ENCODE measurements at regions not wholly inside any gene's neighbourhood (a gene's known extent, or its start where the extent isn't known, plus 50 kb on each side); places are given as distances from the start of the nearest gene placed in this dataset.

- Histone ChIP-seq H3K9me3 (ENCODE audit: control insufficient read depth in 2 of 2, low read length in 2 of 2) (no peaks in the 10 kb centered on the region), H3K9ac (ENCODE audit: low read depth in 1 of 2, low read length in 2 of 2) (no peak overlapping the region), H3K27me3 (ENCODE audit: control insufficient read depth in 2 of 2, insufficient read depth in 2 of 2, low read length in 2 of 2) (no peaks in the 10 kb centered on the region)
Measured at GRCh38 chr11:8793114-8793777, 110.7 kb downstream of the RPL27A start.

GRCh38 chr11:8794126-8794525, 111.5 kb downstream of the RPL27A start:
- H3K4me3 ChIP-seq (ENCODE audit: low read length in 2 of 2) = peak overlapping the region in 1 of 2 donors; percentile 48
- H3K36me3 ChIP-seq (ENCODE audit: control insufficient read depth in 2 of 2, insufficient read depth in 2 of 2, low read length in 2 of 2) = no peaks in the 10 kb centered on the region
- H3K9me3 ChIP-seq (ENCODE audit: control insufficient read depth in 2 of 2, low read length in 2 of 2) = no peaks in the 10 kb centered on the region
- H3K27me3 ChIP-seq (ENCODE audit: control insufficient read depth in 2 of 2, insufficient read depth in 2 of 2, low read length in 2 of 2) = no peaks in the 10 kb centered on the region
- H3K9ac ChIP-seq (ENCODE audit: low read depth in 1 of 2, low read length in 2 of 2) = peak overlapping the region in 1 of 2 donors; percentile 16
- peak overlapping the region; percentile 79 for H3K27ac ChIP-seq (ENCODE audit: low read depth in 2 of 2, low read length in 2 of 2)
- peaks cover 20 to 23% of the 10 kb centered on the region in 2 donors for H3K4me1 ChIP-seq (ENCODE audit: control insufficient read depth in 2 of 2, insufficient read depth in 2 of 2, low read length in 2 of 2)

More at GRCh38 chr11:8793114-8793777, 110.7 kb downstream of the RPL27A start:
- no peak overlapping the region for H3K4me3 ChIP-seq (ENCODE audit: low read length in 2 of 2)
- H3K27ac ChIP-seq (ENCODE audit: low read depth in 2 of 2, low read length in 2 of 2) = peak overlapping the region in 1 of 2 donors; percentile 27
- peaks cover 20 to 26% of the 10 kb centered on the region in 2 donors for H3K4me1 ChIP-seq (ENCODE audit: control insufficient read depth in 2 of 2, insufficient read depth in 2 of 2, low read length in 2 of 2)
- no peaks in the 10 kb centered on the region for H3K36me3 ChIP-seq (ENCODE audit: control insufficient read depth in 2 of 2, insufficient read depth in 2 of 2, low read length in 2 of 2)

GRCh38 chr11:8794677-8795103, 112.1 kb downstream of the RPL27A start:
- no peaks in the 10 kb centered on the region for H3K36me3 ChIP-seq (ENCODE audit: control insufficient read depth in 2 of 2, insufficient read depth in 2 of 2, low read length in 2 of 2)
- H3K9me3 ChIP-seq (ENCODE audit: control insufficient read depth in 2 of 2, low read length in 2 of 2) = no peaks in the 10 kb centered on the region
- no peaks in the 10 kb centered on the region for H3K27me3 ChIP-seq (ENCODE audit: control insufficient read depth in 2 of 2, insufficient read depth in 2 of 2, low read length in 2 of 2)
- H3K9ac ChIP-seq (ENCODE audit: low read depth in 1 of 2, low read length in 2 of 2) = peak overlapping the region in 1 of 2 donors; percentile 18
- H3K4me3 ChIP-seq (ENCODE audit: low read length in 2 of 2) = peak overlapping the region in 1 of 2 donors; percentile 48
- peaks cover 20 to 23% of the 10 kb centered on the region in 2 donors for H3K4me1 ChIP-seq (ENCODE audit: control insufficient read depth in 2 of 2, insufficient read depth in 2 of 2, low read length in 2 of 2)
- H3K27ac ChIP-seq (ENCODE audit: low read depth in 2 of 2, low read length in 2 of 2) = peak overlapping the region; percentile 79

- H3K4me1 ChIP-seq (ENCODE audit: control insufficient read depth in 2 of 2, insufficient read depth in 2 of 2, low read length in 2 of 2) = peaks cover 14 to 17% of the 10 kb centered on the region in 2 donors
Measured at GRCh38 chr11:8796941-8797340, 114.0 kb upstream of the AKIP1 start.

GRCh38 chr11:8799273-8799672, 111.7 kb upstream of the AKIP1 start:
- Histone ChIP-seq H3K9ac (ENCODE audit: low read depth in 1 of 2, low read length in 2 of 2) (no peak overlapping the region), H3K4me1 (ENCODE audit: control insufficient read depth in 2 of 2, insufficient read depth in 2 of 2, low read length in 2 of 2) (peaks cover 10% of the 10 kb centered on the region in 2 donors), H3K36me3 (ENCODE audit: control insufficient read depth in 2 of 2, insufficient read depth in 2 of 2, low read length in 2 of 2) (no peaks in the 10 kb centered on the region), H3K9me3 (ENCODE audit: control insufficient read depth in 2 of 2, low read length in 2 of 2) (no peaks in the 10 kb centered on the region), H3K27ac (ENCODE audit: low read depth in 2 of 2, low read length in 2 of 2) (no peak overlapping the region), H3K4me3 (ENCODE audit: low read length in 2 of 2) (no peak overlapping the region), H3K27me3 (ENCODE audit: control insufficient read depth in 2 of 2, insufficient read depth in 2 of 2, low read length in 2 of 2) (no peaks in the 10 kb centered on the region)

More at GRCh38 chr11:8796941-8797340, 114.0 kb upstream of the AKIP1 start:
- no peaks in the 10 kb centered on the region for H3K9me3 ChIP-seq (ENCODE audit: control insufficient read depth in 2 of 2, low read length in 2 of 2)
- H3K36me3 ChIP-seq (ENCODE audit: control insufficient read depth in 2 of 2, insufficient read depth in 2 of 2, low read length in 2 of 2) = no peaks in the 10 kb centered on the region
- no peak overlapping the region for H3K4me3 ChIP-seq (ENCODE audit: low read length in 2 of 2)
- no peaks in the 10 kb centered on the region for H3K27me3 ChIP-seq (ENCODE audit: control insufficient read depth in 2 of 2, insufficient read depth in 2 of 2, low read length in 2 of 2)
- H3K27ac ChIP-seq (ENCODE audit: low read depth in 2 of 2, low read length in 2 of 2) = no peak overlapping the region
- no peak overlapping the region for H3K9ac ChIP-seq (ENCODE audit: low read depth in 1 of 2, low read length in 2 of 2)

GRCh38 chr11:8800520-8801110, 110.4 kb upstream of the AKIP1 start:
- Histone ChIP-seq H3K4me1 (ENCODE audit: control insufficient read depth in 2 of 2, insufficient read depth in 2 of 2, low read length in 2 of 2) (peaks cover 2 to 3% of the 10 kb centered on the region in 2 donors), H3K4me3 (ENCODE audit: low read length in 2 of 2) (no peak overlapping the region), H3K27me3 (ENCODE audit: control insufficient read depth in 2 of 2, insufficient read depth in 2 of 2, low read length in 2 of 2) (no peaks in the 10 kb centered on the region), H3K36me3 (ENCODE audit: control insufficient read depth in 2 of 2, insufficient read depth in 2 of 2, low read length in 2 of 2) (no peaks in the 10 kb centered on the region), H3K9ac (ENCODE audit: low read depth in 1 of 2, low read length in 2 of 2) (no peak overlapping the region), H3K9me3 (ENCODE audit: control insufficient read depth in 2 of 2, low read length in 2 of 2) (no peaks in the 10 kb centered on the region), H3K27ac (ENCODE audit: low read depth in 2 of 2, low read length in 2 of 2) (peak overlapping the region in 1 of 2 donors; percentile 13)

- H3K4me1 ChIP-seq (ENCODE audit: control insufficient read depth in 2 of 2, insufficient read depth in 2 of 2, low read length in 2 of 2) = peaks cover 2 to 6% of the 10 kb centered on the region in 2 donors
- H3K27me3 ChIP-seq (ENCODE audit: control insufficient read depth in 2 of 2, insufficient read depth in 2 of 2, low read length in 2 of 2) = no peaks in the 10 kb centered on the region
- no peak overlapping the region for H3K9ac ChIP-seq (ENCODE audit: low read depth in 1 of 2, low read length in 2 of 2)
- H3K4me3 ChIP-seq (ENCODE audit: low read length in 2 of 2) = no peak overlapping the region
- H3K9me3 ChIP-seq (ENCODE audit: control insufficient read depth in 2 of 2, low read length in 2 of 2) = no peaks in the 10 kb centered on the region
- H3K27ac ChIP-seq (ENCODE audit: low read depth in 2 of 2, low read length in 2 of 2) = no peak overlapping the region
- no peaks in the 10 kb centered on the region for H3K36me3 ChIP-seq (ENCODE audit: control insufficient read depth in 2 of 2, insufficient read depth in 2 of 2, low read length in 2 of 2)
Measured at GRCh38 chr11:8801121-8801520, 109.9 kb upstream of the AKIP1 start.

GRCh38 chr11:8802251-8802650, 108.7 kb upstream of the AKIP1 start:
- H3K4me1 ChIP-seq (ENCODE audit: control insufficient read depth in 2 of 2, insufficient read depth in 2 of 2, low read length in 2 of 2) = peaks cover 6 to 8% of the 10 kb centered on the region in 2 donors

GRCh38 chr11:8803973-8804372, 107.0 kb upstream of the AKIP1 start:
- Histone ChIP-seq H3K9me3 (ENCODE audit: control insufficient read depth in 2 of 2, low read length in 2 of 2) (no peaks in the 10 kb centered on the region), H3K4me1 (ENCODE audit: control insufficient read depth in 2 of 2, insufficient read depth in 2 of 2, low read length in 2 of 2) (peaks cover 19 to 25% of the 10 kb centered on the region in 2 donors), H3K36me3 (ENCODE audit: control insufficient read depth in 2 of 2, insufficient read depth in 2 of 2, low read length in 2 of 2) (no peaks in the 10 kb centered on the region), H3K9ac (ENCODE audit: low read depth in 1 of 2, low read length in 2 of 2) (no peak overlapping the region), H3K27me3 (ENCODE audit: control insufficient read depth in 2 of 2, insufficient read depth in 2 of 2, low read length in 2 of 2) (no peaks in the 10 kb centered on the region), H3K27ac (ENCODE audit: low read depth in 2 of 2, low read length in 2 of 2) (no peak overlapping the region), H3K4me3 (ENCODE audit: low read length in 2 of 2) (no peak overlapping the region)

More at GRCh38 chr11:8802251-8802650, 108.7 kb upstream of the AKIP1 start:
- H3K4me3 ChIP-seq (ENCODE audit: low read length in 2 of 2) = no peak overlapping the region
- no peaks in the 10 kb centered on the region for H3K27me3 ChIP-seq (ENCODE audit: control insufficient read depth in 2 of 2, insufficient read depth in 2 of 2, low read length in 2 of 2)
- no peaks in the 10 kb centered on the region for H3K9me3 ChIP-seq (ENCODE audit: control insufficient read depth in 2 of 2, low read length in 2 of 2)
- no peak overlapping the region for H3K27ac ChIP-seq (ENCODE audit: low read depth in 2 of 2, low read length in 2 of 2)
- no peaks in the 10 kb centered on the region for H3K36me3 ChIP-seq (ENCODE audit: control insufficient read depth in 2 of 2, insufficient read depth in 2 of 2, low read length in 2 of 2)
- H3K9ac ChIP-seq (ENCODE audit: low read depth in 1 of 2, low read length in 2 of 2) = no peak overlapping the region

GRCh38 chr11:8805296-8805695, 105.7 kb upstream of the AKIP1 start:
- no peaks in the 10 kb centered on the region for H3K27me3 ChIP-seq (ENCODE audit: control insufficient read depth in 2 of 2, insufficient read depth in 2 of 2, low read length in 2 of 2)
- H3K4me1 ChIP-seq (ENCODE audit: control insufficient read depth in 2 of 2, insufficient read depth in 2 of 2, low read length in 2 of 2) = peaks cover 19 to 32% of the 10 kb centered on the region in 2 donors
- no peak overlapping the region for H3K4me3 ChIP-seq (ENCODE audit: low read length in 2 of 2)

More at GRCh38 chr11:8805296-8805695, 105.7 kb upstream of the AKIP1 start:
- no peaks in the 10 kb centered on the region for H3K9me3 ChIP-seq (ENCODE audit: control insufficient read depth in 2 of 2, low read length in 2 of 2)
- no peaks in the 10 kb centered on the region for H3K36me3 ChIP-seq (ENCODE audit: control insufficient read depth in 2 of 2, insufficient read depth in 2 of 2, low read length in 2 of 2)
- peak overlapping the region in 1 of 2 donors; percentile 7 for H3K27ac ChIP-seq (ENCODE audit: low read depth in 2 of 2, low read length in 2 of 2)
- H3K9ac ChIP-seq (ENCODE audit: low read depth in 1 of 2, low read length in 2 of 2) = no peak overlapping the region
